ENCODE measurements at regions not wholly inside any gene's neighbourhood (a gene's known extent, or its start where the extent isn't known, plus 50 kb on each side); places are given as distances from the start of the nearest gene placed in this dataset.

DNA sequence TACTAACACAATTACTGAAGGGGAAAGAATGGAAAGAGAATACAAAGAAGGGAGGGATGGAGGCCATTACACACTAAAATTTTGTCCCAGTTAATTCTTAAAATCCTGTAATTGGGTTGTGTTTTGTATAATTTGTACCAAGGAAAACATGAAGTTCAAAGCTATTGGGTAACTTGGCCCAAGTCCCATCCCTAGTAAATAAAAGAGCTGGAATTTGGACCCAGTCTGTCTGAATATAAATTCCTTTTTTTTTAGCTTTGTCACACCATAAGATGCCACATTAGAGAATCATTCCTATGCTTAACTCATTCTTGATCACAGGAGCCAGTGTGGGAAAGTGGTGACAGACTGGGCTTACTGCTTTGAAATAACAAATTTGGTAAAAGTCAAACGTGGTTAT lies 66.8 kb upstream of the CBLN4 start:
- TF ChIP-seq, protein P1, sequence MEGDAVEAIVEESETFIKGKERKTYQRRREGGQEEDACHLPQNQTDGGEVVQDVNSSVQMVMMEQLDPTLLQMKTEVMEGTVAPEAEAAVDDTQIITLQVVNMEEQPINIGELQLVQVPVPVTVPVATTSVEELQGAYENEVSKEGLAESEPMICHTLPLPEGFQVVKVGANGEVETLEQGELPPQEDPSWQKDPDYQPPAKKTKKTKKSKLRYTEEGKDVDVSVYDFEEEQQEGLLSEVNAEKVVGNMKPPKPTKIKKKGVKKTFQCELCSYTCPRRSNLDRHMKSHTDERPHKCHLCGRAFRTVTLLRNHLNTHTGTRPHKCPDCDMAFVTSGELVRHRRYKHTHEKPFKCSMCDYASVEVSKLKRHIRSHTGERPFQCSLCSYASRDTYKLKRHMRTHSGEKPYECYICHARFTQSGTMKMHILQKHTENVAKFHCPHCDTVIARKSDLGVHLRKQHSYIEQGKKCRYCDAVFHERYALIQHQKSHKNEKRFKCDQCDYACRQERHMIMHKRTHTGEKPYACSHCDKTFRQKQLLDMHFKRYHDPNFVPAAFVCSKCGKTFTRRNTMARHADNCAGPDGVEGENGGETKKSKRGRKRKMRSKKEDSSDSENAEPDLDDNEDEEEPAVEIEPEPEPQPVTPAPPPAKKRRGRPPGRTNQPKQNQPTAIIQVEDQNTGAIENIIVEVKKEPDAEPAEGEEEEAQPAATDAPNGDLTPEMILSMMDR (IDR thresholded peaks at IDR 0.05), result no peak
- TF ChIP-seq ZFX (IDR thresholded peaks at IDR 0.05; ENCODE audit: borderline replicate concordance), result no peak

Measured in 22Rv1 (cell line).